ENCODE measurements at regions not wholly inside any gene's neighbourhood (a gene's known extent, or its start where the extent isn't known, plus 50 kb on each side); places are given as distances from the start of the nearest gene placed in this dataset.

GRCh38 chr11:115700981-115701875 lies 197.0 kb upstream of the CADM1 start:
- no peak overlapping the region for H3K4me3 ChIP-seq
- no peak for DNase-seq
- no peak overlapping the region for H3K27ac ChIP-seq
- H3K27me3 ChIP-seq = no peaks in the 10 kb centered on the region
- H3K9me3 ChIP-seq (replicated peaks) = no peaks in the 10 kb centered on the region
- no peaks in the 10 kb centered on the region for H3K36me3 ChIP-seq
- no peaks in the 10 kb centered on the region for H3K4me1 ChIP-seq

GRCh38 chr11:115700496-115700895 lies 196.3 kb upstream of the CADM1 start:
- Histone ChIP-seq H3K36me3 (no peaks in the 10 kb centered on the region), H3K4me1 (no peaks in the 10 kb centered on the region)

GRCh38 chr11:115699733-115700132 lies 195.5 kb upstream of the CADM1 start:
- H3K27ac ChIP-seq = no peak overlapping the region
- no peak for DNase-seq

More at GRCh38 chr11:115700496-115700895, 196.3 kb upstream of the CADM1 start:
- no peak for DNase-seq
- no peaks in the 10 kb centered on the region for H3K27me3 ChIP-seq
- no peak overlapping the region for H3K27ac ChIP-seq
- H3K4me3 ChIP-seq = no peak overlapping the region
- H3K9me3 ChIP-seq (replicated peaks) = no peaks in the 10 kb centered on the region

GRCh38 chr11:115699326-115699725 lies 195.1 kb upstream of the CADM1 start:
- H3K9me3 ChIP-seq (replicated peaks) = no peaks in the 10 kb centered on the region
- no peaks in the 10 kb centered on the region for H3K4me1 ChIP-seq
- no peak overlapping the region for H3K4me3 ChIP-seq
- H3K27me3 ChIP-seq = no peaks in the 10 kb centered on the region
- H3K27ac ChIP-seq = no peak overlapping the region
- no peak for DNase-seq
- no peaks in the 10 kb centered on the region for H3K36me3 ChIP-seq

More at GRCh38 chr11:115699733-115700132, 195.5 kb upstream of the CADM1 start:
- Histone ChIP-seq H3K27me3 (no peaks in the 10 kb centered on the region), H3K9me3 (replicated peaks) (no peaks in the 10 kb centered on the region), H3K4me3 (no peak overlapping the region), H3K36me3 (no peaks in the 10 kb centered on the region), H3K4me1 (no peaks in the 10 kb centered on the region)

GRCh38 chr11:115698243-115698642 lies 194.0 kb upstream of the CADM1 start:
- no peaks in the 10 kb centered on the region for H3K9me3 ChIP-seq (replicated peaks)
- no peak for DNase-seq
- no peaks in the 10 kb centered on the region for H3K4me1 ChIP-seq
- H3K27ac ChIP-seq = no peak overlapping the region
- no peaks in the 10 kb centered on the region for H3K36me3 ChIP-seq
- no peaks in the 10 kb centered on the region for H3K27me3 ChIP-seq
- H3K4me3 ChIP-seq = no peak overlapping the region

- no peak overlapping the region for H3K27ac ChIP-seq
- no peaks in the 10 kb centered on the region for H3K4me1 ChIP-seq
- no peak for DNase-seq
- no peaks in the 10 kb centered on the region for H3K27me3 ChIP-seq
- no peaks in the 10 kb centered on the region for H3K36me3 ChIP-seq
- H3K4me3 ChIP-seq = no peak overlapping the region
- no peaks in the 10 kb centered on the region for H3K9me3 ChIP-seq (replicated peaks)
Measured at GRCh38 chr11:115696563-115696962, 192.3 kb upstream of the CADM1 start.

GRCh38 chr11:115695677-115696364 lies 191.6 kb upstream of the CADM1 start:
- no peaks in the 10 kb centered on the region for H3K9me3 ChIP-seq (replicated peaks)
- H3K4me3 ChIP-seq = no peak overlapping the region
- H3K27ac ChIP-seq = no peak overlapping the region
- H3K4me1 ChIP-seq = no peaks in the 10 kb centered on the region
- no peaks in the 10 kb centered on the region for H3K27me3 ChIP-seq
- DNase-seq = no peak
- H3K36me3 ChIP-seq = no peaks in the 10 kb centered on the region

GRCh38 chr11:115693002-115693401 lies 188.8 kb upstream of the CADM1 start:
- H3K36me3 ChIP-seq = no peaks in the 10 kb centered on the region
- H3K27me3 ChIP-seq = no peaks in the 10 kb centered on the region
- no peaks in the 10 kb centered on the region for H3K4me1 ChIP-seq
- DNase-seq = no peak
- no peak overlapping the region for H3K27ac ChIP-seq
- no peaks in the 10 kb centered on the region for H3K9me3 ChIP-seq (replicated peaks)
- H3K4me3 ChIP-seq = no peak overlapping the region

GRCh38 chr11:115691030-115691429 lies 186.8 kb upstream of the CADM1 start:
- Histone ChIP-seq H3K4me1 (no peaks in the 10 kb centered on the region), H3K4me3 (no peak overlapping the region), H3K36me3 (no peaks in the 10 kb centered on the region), H3K27me3 (no peaks in the 10 kb centered on the region), H3K27ac (no peak overlapping the region), H3K9me3 (replicated peaks) (no peaks in the 10 kb centered on the region)
- peak in 1 of 2 experiments; percentile 17 for DNase-seq

GRCh38 chr11:115687934-115688333 lies 183.7 kb upstream of the CADM1 start:
- Histone ChIP-seq H3K9me3 (replicated peaks) (no peaks in the 10 kb centered on the region), H3K36me3 (no peaks in the 10 kb centered on the region), H3K4me3 (no peak overlapping the region), H3K4me1 (no peaks in the 10 kb centered on the region), H3K27ac (no peak overlapping the region), H3K27me3 (no peaks in the 10 kb centered on the region)
- DNase-seq = no peak

- no peak overlapping the region for H3K4me3 ChIP-seq
- no peak for DNase-seq
- no peaks in the 10 kb centered on the region for H3K4me1 ChIP-seq
- H3K36me3 ChIP-seq = no peaks in the 10 kb centered on the region
- no peaks in the 10 kb centered on the region for H3K27me3 ChIP-seq
- H3K9me3 ChIP-seq (replicated peaks) = no peaks in the 10 kb centered on the region
- H3K27ac ChIP-seq = no peak overlapping the region
Measured at GRCh38 chr11:115684699-115685098, 180.5 kb upstream of the CADM1 start.

- Histone ChIP-seq H3K27me3 (no peaks in the 10 kb centered on the region), H3K36me3 (no peaks in the 10 kb centered on the region), H3K27ac (no peak overlapping the region), H3K4me1 (no peaks in the 10 kb centered on the region), H3K4me3 (no peak overlapping the region), H3K9me3 (replicated peaks) (no peaks in the 10 kb centered on the region)
- DNase-seq = no peak
Measured at GRCh38 chr11:115684135-115684534, 179.9 kb upstream of the CADM1 start.

- Histone ChIP-seq H3K9me3 (replicated peaks) (no peaks in the 10 kb centered on the region), H3K4me1 (no peaks in the 10 kb centered on the region), H3K27me3 (no peaks in the 10 kb centered on the region), H3K27ac (no peak overlapping the region), H3K36me3 (no peaks in the 10 kb centered on the region), H3K4me3 (no peak overlapping the region)
- no peak for DNase-seq
Measured at GRCh38 chr11:115682888-115683287, 178.7 kb upstream of the CADM1 start.

GRCh38 chr11:115682101-115682500 lies 177.9 kb upstream of the CADM1 start:
- DNase-seq = no peak
- H3K4me3 ChIP-seq = no peak overlapping the region
- H3K36me3 ChIP-seq = no peaks in the 10 kb centered on the region
- H3K9me3 ChIP-seq (replicated peaks) = no peaks in the 10 kb centered on the region
- no peaks in the 10 kb centered on the region for H3K27me3 ChIP-seq
- peaks cover 1% of the 10 kb centered on the region; the same call in 1 of the 2 replicates for H3K4me1 ChIP-seq
- no peak overlapping the region for H3K27ac ChIP-seq

- no peak overlapping the region for H3K27ac ChIP-seq
- H3K36me3 ChIP-seq = no peaks in the 10 kb centered on the region
- no peak overlapping the region for H3K4me3 ChIP-seq
- H3K9me3 ChIP-seq (replicated peaks) = no peaks in the 10 kb centered on the region
- no peaks in the 10 kb centered on the region for H3K27me3 ChIP-seq
- peaks cover 15% of the 10 kb centered on the region; the same call in 1 of the 2 replicates for H3K4me1 ChIP-seq
- no peak for DNase-seq
Measured at GRCh38 chr11:115679945-115680344, 175.7 kb upstream of the CADM1 start.

Data from SJCRH30 (cell line).